GM06990 (cell line): ENCODE measurements at regions not wholly inside any gene's neighbourhood (a gene's known extent, or its start where the extent isn't known, plus 50 kb on each side); places are given as distances from the start of the nearest gene placed in this dataset.

Source experiments
- DNase-seq: peaks from one replicate; pipeline ENCODE4 v3.0.0-alpha.2; 2011; ENCODE audit not compliant: insufficient read length; ENCODE audit errors: extremely low read depth
- H3K27me3 ChIP-seq: replicated peaks from 2 replicates; pipeline ENCODE4 v1.6.0; 2011; ENCODE audit warnings: low read length; ENCODE audit not compliant: control insufficient read depth, insufficient read depth
- H3K36me3 ChIP-seq: 2 replicates; pipeline ENCODE4 v1.5.1; 2011; ENCODE audit warnings: low read length; ENCODE audit not compliant: control insufficient read depth, insufficient read depth
- H3K4me3 ChIP-seq: replicated peaks from 2 replicates; pipeline ENCODE4 v1.5.1; 2011; ENCODE audit warnings: low read depth, mild to moderate bottlenecking, control low read depth, low read length
- TF ChIP-seq, protein P1 (sequence below): IDR thresholded peaks from 2 replicates; pipeline ENCODE4 v1.5.1; 2011; ENCODE audit warnings: low read length, control low read depth, mild to moderate bottlenecking, inconsistent platforms; ENCODE audit not compliant: insufficient read depth, poor library complexity, severe bottlenecking

- no peaks in the 10 kb centered on the region for H3K36me3 ChIP-seq
- TF ChIP-seq, protein P1, sequence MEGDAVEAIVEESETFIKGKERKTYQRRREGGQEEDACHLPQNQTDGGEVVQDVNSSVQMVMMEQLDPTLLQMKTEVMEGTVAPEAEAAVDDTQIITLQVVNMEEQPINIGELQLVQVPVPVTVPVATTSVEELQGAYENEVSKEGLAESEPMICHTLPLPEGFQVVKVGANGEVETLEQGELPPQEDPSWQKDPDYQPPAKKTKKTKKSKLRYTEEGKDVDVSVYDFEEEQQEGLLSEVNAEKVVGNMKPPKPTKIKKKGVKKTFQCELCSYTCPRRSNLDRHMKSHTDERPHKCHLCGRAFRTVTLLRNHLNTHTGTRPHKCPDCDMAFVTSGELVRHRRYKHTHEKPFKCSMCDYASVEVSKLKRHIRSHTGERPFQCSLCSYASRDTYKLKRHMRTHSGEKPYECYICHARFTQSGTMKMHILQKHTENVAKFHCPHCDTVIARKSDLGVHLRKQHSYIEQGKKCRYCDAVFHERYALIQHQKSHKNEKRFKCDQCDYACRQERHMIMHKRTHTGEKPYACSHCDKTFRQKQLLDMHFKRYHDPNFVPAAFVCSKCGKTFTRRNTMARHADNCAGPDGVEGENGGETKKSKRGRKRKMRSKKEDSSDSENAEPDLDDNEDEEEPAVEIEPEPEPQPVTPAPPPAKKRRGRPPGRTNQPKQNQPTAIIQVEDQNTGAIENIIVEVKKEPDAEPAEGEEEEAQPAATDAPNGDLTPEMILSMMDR: no peak
- no peak for DNase-seq
- H3K4me3 ChIP-seq: no peak overlapping the region
- no peaks in the 10 kb centered on the region; the same call in 1 of the 2 replicates for H3K27me3 ChIP-seq
Measured at GRCh38 chr5:56745864-56746263, 69.5 kb upstream of the MAP3K1 start.

GRCh38 chr5:56740868-56741267 lies 74.5 kb upstream of the MAP3K1 start:
- H3K36me3 ChIP-seq: no peaks in the 10 kb centered on the region
- no peaks in the 10 kb centered on the region for H3K27me3 ChIP-seq
- no peak overlapping the region for H3K4me3 ChIP-seq
- TF ChIP-seq, protein P1: no peak
- DNase-seq: no peak

DNA sequence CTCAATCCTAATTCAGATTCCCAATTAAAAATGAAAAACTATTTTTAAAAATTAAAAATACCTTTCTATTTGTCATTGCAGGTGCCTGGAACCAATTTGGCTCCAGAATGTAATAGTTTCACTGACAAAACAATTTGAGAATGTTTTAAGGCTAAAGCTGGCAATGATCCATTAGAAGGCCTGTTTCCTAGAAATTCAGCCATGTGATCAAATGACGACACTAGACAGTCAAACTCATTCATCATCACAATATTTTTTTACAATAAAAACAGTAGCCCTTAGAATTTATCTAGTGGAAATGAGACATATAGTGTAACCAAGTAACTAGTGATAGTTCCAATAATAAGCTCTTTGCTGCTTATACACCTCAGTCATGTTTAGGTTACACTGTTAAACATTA lies 75.4 kb upstream of the MAP3K1 start:
- TF ChIP-seq, protein P1: no peak
- H3K4me3 ChIP-seq: no peak overlapping the region
- no peaks in the 10 kb centered on the region for H3K27me3 ChIP-seq
- DNase-seq: no peak
- no peaks in the 10 kb centered on the region for H3K36me3 ChIP-seq

DNA sequence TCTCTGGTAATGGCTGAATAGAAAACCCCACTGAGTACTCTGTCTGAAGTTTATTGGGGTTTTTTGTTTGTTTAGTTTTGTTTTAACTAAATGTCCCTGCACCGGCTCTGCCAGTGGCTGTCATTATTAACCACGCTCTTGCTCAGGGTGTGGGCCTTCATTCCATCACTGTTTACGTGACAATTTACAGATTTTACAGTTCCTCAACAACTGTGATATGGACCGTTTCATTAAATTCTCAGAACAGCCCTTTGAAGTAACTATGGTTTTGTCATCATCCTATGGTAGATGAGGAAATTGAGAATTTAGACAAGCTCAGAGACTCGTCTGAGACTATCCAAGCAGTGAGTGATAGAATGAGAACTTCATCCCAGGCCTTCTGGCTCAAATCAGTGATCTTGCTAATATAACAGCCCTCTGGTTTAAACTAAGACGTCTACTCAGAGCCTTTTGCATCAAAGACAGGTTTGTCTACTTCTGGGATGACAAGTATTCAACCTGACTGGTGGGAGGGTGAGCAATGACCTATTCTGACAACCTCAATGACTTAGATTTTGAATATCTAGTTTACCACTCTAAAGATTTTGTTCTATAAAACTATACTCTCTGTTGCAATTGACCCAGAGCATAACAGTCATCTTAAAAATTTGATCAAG lies 77.3 kb upstream of the MAP3K1 start:
- DNase-seq: no peak
- H3K4me3 ChIP-seq: no peak overlapping the region
- H3K27me3 ChIP-seq: peaks cover 2% of the 10 kb centered on the region; the same call in 1 of the 2 replicates
- TF ChIP-seq, protein P1: no peak
- H3K36me3 ChIP-seq: no peaks in the 10 kb centered on the region

DNA sequence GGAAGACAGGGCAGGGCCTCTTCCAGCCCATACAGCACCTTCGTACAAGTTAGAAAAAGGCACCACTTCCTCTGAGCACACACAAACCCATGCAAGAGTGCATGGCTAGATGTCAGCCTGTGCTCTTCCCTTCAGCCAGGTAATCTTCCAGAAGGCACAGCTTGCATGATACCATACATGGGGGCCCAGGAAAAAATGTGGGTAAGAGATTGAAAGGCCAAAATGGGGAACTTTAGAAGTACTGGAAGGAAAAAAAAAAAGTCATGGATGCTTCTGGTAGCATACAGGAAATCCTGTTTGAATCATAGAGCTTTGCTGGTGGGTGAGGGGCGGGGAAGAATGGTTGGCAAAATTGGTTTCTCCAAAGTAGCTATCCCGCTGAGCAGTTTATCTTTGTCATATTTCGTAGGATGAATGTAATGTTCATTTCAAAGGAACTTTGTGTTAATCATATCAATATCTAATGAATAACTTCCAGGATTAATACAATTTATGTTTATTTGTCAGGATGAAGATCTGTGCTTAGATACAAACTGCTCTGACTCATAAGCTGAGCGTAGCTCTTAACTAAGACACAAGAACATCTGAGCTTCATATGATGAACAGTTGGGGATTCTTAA lies 78.2 kb upstream of the MAP3K1 start:
- peaks cover 2% of the 10 kb centered on the region for H3K27me3 ChIP-seq
- TF ChIP-seq, protein P1: no peak
- H3K4me3 ChIP-seq: no peak overlapping the region

More for the DNA sequence above, 78.2 kb upstream of the MAP3K1 start:
- H3K36me3 ChIP-seq: no peaks in the 10 kb centered on the region
- no peak for DNase-seq
